Erythroblast (primary cell): ENCODE measurements at regions not wholly inside any gene's neighbourhood (a gene's known extent, or its start where the extent isn't known, plus 50 kb on each side); places are given as distances from the start of the nearest gene placed in this dataset.
"Not testable (repeated sequence)": the region's sequence is repeated elsewhere in the genome, so short reads cannot be mapped to it uniquely, and the experiment has no call there.

ENCODE experiments used
- GATA1 ChIP-seq: IDR thresholded peaks from 2 replicates; pipeline ENCODE4 v1.6.1; 2011; ENCODE audit warnings: low read depth, mild to moderate bottlenecking, control low read depth, low read length, moderate library complexity
- POLR2A ChIP-seq: IDR thresholded peaks from 2 replicates; pipeline ENCODE4 v1.6.1; 2011; ENCODE audit warnings: mild to moderate bottlenecking, low read length

GRCh38 chr5:34388754-34389153 is 267.4 kb upstream of the RAI14 start:
- TF ChIP-seq POLR2A, GATA1: not testable (repeated sequence)
